ENCODE measurements at regions not wholly inside any gene's neighbourhood (a gene's known extent, or its start where the extent isn't known, plus 50 kb on each side); places are given as distances from the start of the nearest gene placed in this dataset.

DNA sequence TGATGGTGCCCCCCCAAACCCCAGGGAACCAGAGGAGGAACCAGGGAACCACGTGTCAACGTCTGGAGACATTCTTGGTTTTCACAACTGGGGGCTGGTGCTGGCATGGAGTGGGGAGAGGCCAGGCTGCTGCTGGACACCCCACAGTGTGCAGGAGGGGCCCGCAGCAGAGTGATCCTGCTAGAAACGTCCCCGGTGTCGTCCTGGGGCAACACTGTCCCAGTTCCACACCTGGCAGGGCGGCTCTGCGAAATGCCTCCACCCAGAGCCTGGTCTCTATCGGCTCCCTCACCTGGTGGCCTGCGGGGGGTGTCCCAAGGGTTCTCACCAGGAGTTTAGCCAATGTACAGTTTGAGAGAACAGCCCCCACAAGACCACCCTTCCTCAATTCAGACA is 226.3 kb downstream of the CTTN start:
- Histone ChIP-seq H3K4me2 (ENCODE audit: low read depth, low read length, poor library complexity, severe bottlenecking) (no peak overlapping the region), H3K9me2 (replicated peaks; ENCODE audit: insufficient read depth, low read length) (no peaks in the 10 kb centered on the region), H3K36me3 (ENCODE audit: low read length) (no peaks in the 10 kb centered on the region), H3K27ac (ENCODE audit: low read depth, low read length) (no peak overlapping the region), H3K9ac (ENCODE audit: low read length) (no peak overlapping the region), H3K27me3 (ENCODE audit: low read length) (no peaks in the 10 kb centered on the region), H3F3A (ENCODE audit: insufficient read depth) (no peaks in the 10 kb centered on the region), H2AFZ (ENCODE audit: low read depth, low read length, severe bottlenecking) (no peak overlapping the region), H4K20me1 (ENCODE audit: low read depth, low read length) (no peaks in the 10 kb centered on the region), H3K4me3 (ENCODE audit: insufficient read depth, low read length, poor library complexity, severe bottlenecking) (no peak overlapping the region), H3K79me2 (ENCODE audit: insufficient read depth, low read length) (no peaks in the 10 kb centered on the region), H3K9me3 (ENCODE audit: insufficient read depth, low read length) (no peaks in the 10 kb centered on the region)
- TF ChIP-seq, protein P1, sequence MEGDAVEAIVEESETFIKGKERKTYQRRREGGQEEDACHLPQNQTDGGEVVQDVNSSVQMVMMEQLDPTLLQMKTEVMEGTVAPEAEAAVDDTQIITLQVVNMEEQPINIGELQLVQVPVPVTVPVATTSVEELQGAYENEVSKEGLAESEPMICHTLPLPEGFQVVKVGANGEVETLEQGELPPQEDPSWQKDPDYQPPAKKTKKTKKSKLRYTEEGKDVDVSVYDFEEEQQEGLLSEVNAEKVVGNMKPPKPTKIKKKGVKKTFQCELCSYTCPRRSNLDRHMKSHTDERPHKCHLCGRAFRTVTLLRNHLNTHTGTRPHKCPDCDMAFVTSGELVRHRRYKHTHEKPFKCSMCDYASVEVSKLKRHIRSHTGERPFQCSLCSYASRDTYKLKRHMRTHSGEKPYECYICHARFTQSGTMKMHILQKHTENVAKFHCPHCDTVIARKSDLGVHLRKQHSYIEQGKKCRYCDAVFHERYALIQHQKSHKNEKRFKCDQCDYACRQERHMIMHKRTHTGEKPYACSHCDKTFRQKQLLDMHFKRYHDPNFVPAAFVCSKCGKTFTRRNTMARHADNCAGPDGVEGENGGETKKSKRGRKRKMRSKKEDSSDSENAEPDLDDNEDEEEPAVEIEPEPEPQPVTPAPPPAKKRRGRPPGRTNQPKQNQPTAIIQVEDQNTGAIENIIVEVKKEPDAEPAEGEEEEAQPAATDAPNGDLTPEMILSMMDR (IDR thresholded peaks at IDR 0.05; ENCODE audit: insufficient read depth, low read length, poor library complexity, severe bottlenecking), result no peak
- TF ChIP-seq EZH2phosphoT487 (conservative IDR thresholded peaks at IDR 0.05; ENCODE audit: low read length), result no peak

DNA sequence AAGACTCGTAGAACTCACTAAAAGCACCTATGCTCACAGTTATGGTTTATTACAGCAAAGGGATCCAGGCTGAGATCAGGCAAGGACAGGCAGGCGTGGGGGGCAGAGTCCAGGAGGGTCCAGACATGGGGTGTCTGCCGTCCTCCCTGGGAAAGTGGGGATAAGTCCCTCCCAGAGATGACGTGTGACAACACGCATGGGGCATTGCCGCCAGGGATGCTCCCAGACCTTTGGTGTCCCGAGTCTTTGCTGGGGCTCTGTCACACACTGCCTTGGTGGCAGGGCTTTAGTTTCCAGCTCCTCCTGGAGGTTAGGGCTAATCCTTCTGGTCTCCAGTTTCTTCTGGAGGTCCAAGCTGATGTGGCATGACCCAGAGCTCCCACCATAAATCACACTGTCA is 226.7 kb downstream of the CTTN start:
- H3K4me2 ChIP-seq (ENCODE audit: low read depth, low read length, poor library complexity, severe bottlenecking), result no peak overlapping the region
- H3K9me3 ChIP-seq (ENCODE audit: insufficient read depth, low read length), result no peaks in the 10 kb centered on the region
- no peaks in the 10 kb centered on the region for H3K27me3 ChIP-seq (ENCODE audit: low read length)
- TF ChIP-seq EZH2phosphoT487 (conservative IDR thresholded peaks at IDR 0.05; ENCODE audit: low read length), result no peak
- TF ChIP-seq, protein P1 (IDR thresholded peaks at IDR 0.05; ENCODE audit: insufficient read depth, low read length, poor library complexity, severe bottlenecking), result no peak
- no peak overlapping the region for H3K9ac ChIP-seq (ENCODE audit: low read length)
- H3K79me2 ChIP-seq (ENCODE audit: insufficient read depth, low read length), result no peaks in the 10 kb centered on the region
- H3K27ac ChIP-seq (ENCODE audit: low read depth, low read length), result no peak overlapping the region
- H4K20me1 ChIP-seq (ENCODE audit: low read depth, low read length), result no peaks in the 10 kb centered on the region
- no peak overlapping the region for H2AFZ ChIP-seq (ENCODE audit: low read depth, low read length, severe bottlenecking)
- no peaks in the 10 kb centered on the region for H3K9me2 ChIP-seq (replicated peaks; ENCODE audit: insufficient read depth, low read length)
- no peak overlapping the region for H3K4me3 ChIP-seq (ENCODE audit: insufficient read depth, low read length, poor library complexity, severe bottlenecking)
- no peaks in the 10 kb centered on the region for H3F3A ChIP-seq (ENCODE audit: insufficient read depth)
- H3K36me3 ChIP-seq (ENCODE audit: low read length), result no peaks in the 10 kb centered on the region

DNA sequence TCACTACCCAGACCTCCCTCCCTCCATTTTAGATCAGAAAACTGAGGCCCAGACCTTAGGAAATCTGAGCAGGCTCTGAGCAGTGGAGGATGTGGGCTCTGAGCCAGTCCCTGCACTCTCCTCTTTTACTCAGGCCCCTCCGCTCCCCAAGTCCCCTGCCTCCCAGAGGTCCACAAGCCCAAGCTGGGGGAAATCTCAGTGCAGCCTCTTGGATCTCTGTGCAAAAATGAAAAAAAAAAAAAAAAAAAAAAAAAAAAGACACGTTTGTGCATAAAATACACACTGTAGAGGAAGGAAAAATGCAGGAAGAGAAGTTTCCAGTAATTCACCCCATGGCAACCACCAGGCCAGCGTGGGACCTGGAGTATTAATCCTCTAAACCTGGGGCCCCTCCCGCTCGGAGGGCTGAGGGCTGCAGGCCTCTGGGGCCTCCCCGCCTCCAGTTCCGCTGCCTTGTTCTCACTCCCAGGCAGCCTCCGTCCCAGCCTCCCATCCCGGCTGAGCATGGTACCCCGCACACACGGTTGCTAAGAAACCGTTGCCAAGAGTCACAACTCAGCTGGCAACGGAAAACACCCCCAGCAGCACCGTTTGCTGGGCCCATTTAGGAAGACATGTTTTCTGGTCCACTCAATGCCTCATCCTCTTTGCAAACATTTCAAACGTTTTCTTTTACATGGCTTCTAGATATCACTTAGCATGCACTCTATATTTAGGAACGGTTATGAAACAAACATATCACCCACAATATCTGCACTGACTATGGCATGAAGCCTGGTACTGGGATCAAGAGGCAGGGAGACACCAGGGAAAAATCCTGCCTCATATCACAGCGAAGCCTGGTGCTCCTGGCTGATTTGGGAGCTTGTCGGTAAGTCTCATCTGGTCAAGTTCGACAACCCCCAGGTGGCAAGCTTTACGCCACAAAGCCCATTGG is 227.5 kb downstream of the CTTN start:
- no peak overlapping the region for H3K9ac ChIP-seq (ENCODE audit: low read length)
- H3K9me3 ChIP-seq (ENCODE audit: insufficient read depth, low read length), result no peaks in the 10 kb centered on the region
- H3K79me2 ChIP-seq (ENCODE audit: insufficient read depth, low read length), result no peaks in the 10 kb centered on the region
- H3K4me2 ChIP-seq (ENCODE audit: low read depth, low read length, poor library complexity, severe bottlenecking), result no peak overlapping the region
- H3K36me3 ChIP-seq (ENCODE audit: low read length), result no peaks in the 10 kb centered on the region
- H3K27ac ChIP-seq (ENCODE audit: low read depth, low read length), result no peak overlapping the region
- TF ChIP-seq EZH2phosphoT487 (conservative IDR thresholded peaks at IDR 0.05; ENCODE audit: low read length), result no peak
- TF ChIP-seq, protein P1 (IDR thresholded peaks at IDR 0.05; ENCODE audit: insufficient read depth, low read length, poor library complexity, severe bottlenecking), result no peak
- H3K4me3 ChIP-seq (ENCODE audit: insufficient read depth, low read length, poor library complexity, severe bottlenecking), result no peak overlapping the region
- H2AFZ ChIP-seq (ENCODE audit: low read depth, low read length, severe bottlenecking), result no peak overlapping the region
- H3K27me3 ChIP-seq (ENCODE audit: low read length), result no peaks in the 10 kb centered on the region
- no peaks in the 10 kb centered on the region for H3F3A ChIP-seq (ENCODE audit: insufficient read depth)
- H4K20me1 ChIP-seq (ENCODE audit: low read depth, low read length), result no peaks in the 10 kb centered on the region
- no peaks in the 10 kb centered on the region for H3K9me2 ChIP-seq (replicated peaks; ENCODE audit: insufficient read depth, low read length)
